Posterior cingulate gyrus (tissue), 11 donors: ENCODE measurements at regions not wholly inside any gene's neighbourhood (a gene's known extent, or its start where the extent isn't known, plus 50 kb on each side); places are given as distances from the start of the nearest gene placed in this dataset.

Experiments used
- DNase-seq, 10 donors: peaks; one replicate each; pipeline versions ENCODE4 v3.0.0 to v3.0.0-alpha.2; 2020 to 2021; ENCODE audit warnings: mixed read lengths in 3 of 10
- intact Hi-C: fragments of 100-400 bp; cut with DNase I; formaldehyde crosslinking; loops from one replicate; pipeline ENCODE4 v1.15.1; 2023

DNA sequence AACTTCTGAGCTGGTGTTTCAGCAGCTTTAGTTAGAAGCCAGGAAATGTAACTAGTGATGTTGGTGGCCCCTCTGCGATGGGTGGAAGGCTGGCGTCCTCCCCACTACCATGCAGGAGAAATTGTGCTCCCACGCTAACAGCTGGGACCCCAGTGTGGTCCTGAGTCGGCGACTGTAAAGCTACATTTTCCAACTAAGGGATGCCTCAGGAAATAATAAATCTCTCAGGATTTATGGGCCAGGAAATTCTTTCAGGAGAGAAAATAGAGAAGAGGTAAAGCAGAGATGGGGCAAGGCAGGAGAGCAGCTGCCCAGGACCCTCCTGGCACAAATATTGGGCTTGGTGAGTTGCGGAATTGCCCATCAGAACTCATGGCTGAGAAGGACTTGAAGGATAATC is 186.9 kb downstream of the OPA1 start:
- intact Hi-C loops, result loop anchor here (1.0 to 2.0 kb wide), 2 partner anchors 359 to 535 kb away; no protein-coding TSS in a partner anchor
- no peak for DNase-seq

DNA sequence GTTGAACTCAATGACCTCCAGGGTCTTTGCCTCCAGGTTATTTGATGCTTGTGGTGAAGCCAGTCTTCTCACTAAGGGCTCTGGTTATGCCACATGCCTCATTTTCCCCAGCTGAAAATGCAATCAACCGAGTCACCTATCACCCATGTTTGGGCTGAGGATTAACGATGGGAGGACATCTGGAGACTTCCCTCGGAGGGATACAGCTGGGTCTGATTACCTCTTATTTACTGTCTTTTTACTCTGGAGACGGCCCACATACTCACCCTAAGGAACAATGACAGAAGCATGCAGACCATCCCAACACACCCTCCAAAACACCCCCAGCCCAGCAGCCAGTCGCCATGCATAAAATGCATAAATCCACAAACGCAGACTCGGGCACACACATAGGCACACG is 187.4 kb downstream of the OPA1 start:
- intact Hi-C loops, result loop anchor here (1.0 to 2.0 kb wide), 2 partner anchors 358 to 535 kb away; no protein-coding TSS in a partner anchor
- DNase-seq, result no peak

DNA sequence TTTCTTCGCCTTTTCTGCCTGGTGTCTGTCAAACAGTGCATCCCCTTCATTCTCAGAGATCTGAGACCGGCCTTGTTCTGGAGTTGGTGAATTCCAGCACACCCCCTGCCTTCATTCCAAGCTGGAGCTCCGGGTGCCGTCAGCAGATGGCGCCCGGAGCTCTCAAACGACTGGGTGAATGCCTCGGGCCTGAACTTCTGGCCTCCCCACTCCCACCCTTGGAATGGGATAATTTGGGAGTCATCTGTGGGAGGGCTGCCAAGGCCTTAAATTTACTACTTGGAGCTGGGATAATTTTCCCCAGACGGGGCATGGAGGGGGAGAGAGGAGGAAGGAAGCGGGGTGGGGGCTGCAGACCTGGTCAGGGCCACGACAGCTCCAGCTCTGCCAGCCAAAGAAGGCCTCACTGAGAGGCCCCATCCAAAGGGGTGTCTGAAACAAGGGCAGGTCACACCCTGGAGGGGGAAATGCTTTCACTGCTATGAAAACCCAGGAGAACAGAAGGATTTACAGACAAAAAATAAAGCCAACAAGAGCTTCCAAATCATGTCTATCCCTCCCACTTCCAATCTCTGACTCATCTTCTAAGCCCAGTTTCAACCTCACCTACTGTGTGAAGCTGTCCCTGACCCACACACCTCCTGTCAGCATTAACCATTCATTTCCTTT is 187.9 kb downstream of the OPA1 start:
- intact Hi-C loops, result loop anchor here (1.0 to 2.0 kb wide), 2 partner anchors 358 to 534 kb away; no protein-coding TSS in a partner anchor
- DNase-seq, result peak in 9 of 10 donors; percentile 27 to 91 (median 58)

DNA sequence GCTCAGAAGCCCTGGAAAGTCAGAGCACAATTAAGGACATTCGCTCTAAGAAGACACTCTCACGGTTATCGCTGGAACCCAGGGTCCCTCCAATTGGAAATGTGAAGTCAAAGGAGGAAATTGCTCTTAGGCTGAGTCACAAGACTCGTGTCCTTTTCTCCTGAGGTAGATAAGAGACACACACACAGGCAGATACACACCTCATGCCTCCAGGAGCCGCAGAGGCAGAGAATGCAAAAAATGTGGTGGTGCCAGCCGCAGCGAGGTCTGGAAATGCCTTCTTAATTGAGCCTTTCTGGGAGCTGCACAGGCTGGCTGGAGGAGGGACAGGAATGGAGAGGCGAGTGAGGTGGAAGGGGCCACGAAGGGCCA is 189.3 kb downstream of the OPA1 start:
- no peak for DNase-seq
- intact Hi-C loops, result no loop called here

DNA sequence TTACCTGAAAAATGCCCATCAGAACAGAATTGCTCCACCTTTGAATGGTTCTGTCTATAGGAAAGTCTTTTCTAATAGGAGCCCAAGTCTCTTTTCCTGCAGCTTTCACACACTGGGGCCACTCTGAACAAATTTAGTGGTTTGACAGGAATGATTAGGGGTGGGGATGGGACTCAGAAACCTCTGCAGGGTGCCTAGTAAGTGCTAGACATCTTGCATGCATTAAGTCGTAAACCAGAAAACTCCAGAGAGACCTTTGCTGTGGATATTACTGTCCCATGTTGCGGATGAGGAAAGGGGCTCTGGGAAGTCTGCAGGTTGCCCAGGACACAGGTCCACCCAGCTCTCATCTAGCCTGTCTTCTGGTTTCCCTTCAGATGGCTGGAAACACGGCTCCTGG is 189.7 kb downstream of the OPA1 start:
- intact Hi-C loops, result no loop called here
- DNase-seq, result no peak

DNA sequence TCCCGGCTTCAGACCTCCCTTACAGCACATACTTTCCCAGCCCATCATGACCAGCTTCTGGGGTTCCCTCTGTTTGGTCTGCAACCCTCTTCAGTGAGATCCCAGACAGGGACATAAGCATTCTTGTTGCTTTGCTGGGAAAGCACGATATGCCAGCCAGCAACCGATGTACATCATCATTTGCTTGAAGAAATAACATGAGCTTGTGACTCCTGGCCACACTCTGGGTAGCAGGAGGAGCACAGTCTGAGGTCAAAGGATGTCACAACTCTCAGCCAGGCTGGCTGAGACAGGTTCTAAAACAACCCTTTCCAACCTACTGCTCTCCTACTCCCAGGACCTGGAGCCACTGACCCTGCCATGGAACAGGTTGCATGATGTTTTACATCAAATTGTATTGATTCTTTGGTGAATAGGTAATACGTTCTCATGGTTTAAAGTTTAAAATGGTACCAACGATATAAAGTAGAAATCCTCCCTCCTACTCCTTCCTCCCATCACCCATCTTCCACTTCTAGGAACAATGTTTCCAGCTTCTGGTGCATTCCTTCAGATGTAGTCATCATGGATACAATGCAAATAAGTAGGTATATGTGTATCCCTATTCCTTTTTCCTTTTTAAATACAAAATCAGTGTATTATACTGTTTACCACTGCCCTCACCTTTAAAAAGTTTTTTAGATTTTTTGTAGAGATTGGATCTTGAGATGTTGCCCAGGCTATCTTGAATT is 190.3 kb downstream of the OPA1 start:
- intact Hi-C loops, result no loop called here
- no peak for DNase-seq

DNA sequence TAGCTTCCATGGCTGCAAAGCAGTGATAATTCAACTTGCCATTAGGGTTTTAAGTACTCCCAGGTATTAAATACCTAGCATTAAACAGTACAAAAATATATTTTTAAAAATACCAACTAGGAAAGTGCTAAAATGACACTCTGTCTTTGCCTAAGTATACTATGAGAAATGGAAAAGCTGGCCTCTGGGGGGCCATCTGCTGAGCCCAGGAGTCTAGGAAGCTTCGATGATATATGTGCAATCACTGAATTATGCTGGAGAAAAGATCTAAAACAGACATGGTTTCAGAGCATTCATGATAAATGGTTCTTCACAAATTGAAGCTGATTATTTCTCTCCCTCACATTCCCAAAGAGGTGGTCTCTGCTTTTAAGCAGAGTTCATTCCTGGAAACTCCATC is 191.8 kb downstream of the OPA1 start:
- intact Hi-C loops, result no loop called here
- no peak for DNase-seq

- DNase-seq, result no peak
- intact Hi-C loops, result no loop called here
Observed at GRCh38 chr3:193787496-193787870, 194.5 kb downstream of the OPA1 start.

DNA sequence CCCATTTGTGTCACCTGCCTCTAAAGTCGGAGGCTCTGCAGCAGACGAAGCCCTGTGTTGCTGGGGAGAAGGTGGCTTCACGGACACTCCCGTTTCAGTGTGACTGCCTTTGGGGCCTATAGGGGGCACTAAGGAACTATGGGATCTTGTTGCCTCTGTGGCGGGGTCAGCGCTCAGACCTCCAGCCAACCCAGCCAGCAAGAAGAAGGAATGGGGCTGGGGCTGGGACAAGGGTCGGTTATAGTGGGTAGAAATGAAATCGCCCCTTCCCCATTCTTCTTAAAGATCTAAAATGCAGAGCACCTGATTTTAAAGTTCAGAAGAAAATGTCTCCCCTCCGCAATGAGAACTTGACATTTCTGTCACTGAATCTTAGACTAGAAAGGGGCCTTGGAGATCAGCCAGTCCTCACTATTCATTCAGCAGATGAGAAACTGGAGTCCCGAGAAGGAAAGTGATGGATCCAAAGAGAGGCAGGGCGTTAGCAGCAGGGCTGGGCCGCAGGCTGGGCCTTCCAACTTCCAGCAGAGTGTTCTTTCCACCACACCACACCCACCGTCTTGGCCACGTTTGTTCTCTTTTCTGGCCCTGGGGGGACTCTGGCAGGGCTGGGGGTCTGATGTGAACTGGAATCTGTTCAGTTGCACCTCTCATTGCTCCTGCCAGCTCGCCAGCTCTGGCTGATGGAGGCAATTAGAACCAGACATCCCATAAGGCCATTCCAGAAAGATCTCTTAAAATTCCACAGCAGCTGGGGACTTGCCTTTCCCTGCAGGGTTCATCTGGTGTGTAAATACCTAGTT is 195.4 kb downstream of the OPA1 start:
- intact Hi-C loops, result loop anchor here (2.0 kb wide), 1 partner anchor 526 kb away; no protein-coding TSS in a partner anchor
- DNase-seq, result peak in 8 of 10 donors; percentile 22 to 89 (median 50)

- intact Hi-C loops, result loop anchor here (2.0 kb wide), 1 partner anchor 525 kb away; no protein-coding TSS in a partner anchor
- DNase-seq, result no peak
Observed at GRCh38 chr3:193789455-193789854, 196.4 kb downstream of the OPA1 start.

DNA sequence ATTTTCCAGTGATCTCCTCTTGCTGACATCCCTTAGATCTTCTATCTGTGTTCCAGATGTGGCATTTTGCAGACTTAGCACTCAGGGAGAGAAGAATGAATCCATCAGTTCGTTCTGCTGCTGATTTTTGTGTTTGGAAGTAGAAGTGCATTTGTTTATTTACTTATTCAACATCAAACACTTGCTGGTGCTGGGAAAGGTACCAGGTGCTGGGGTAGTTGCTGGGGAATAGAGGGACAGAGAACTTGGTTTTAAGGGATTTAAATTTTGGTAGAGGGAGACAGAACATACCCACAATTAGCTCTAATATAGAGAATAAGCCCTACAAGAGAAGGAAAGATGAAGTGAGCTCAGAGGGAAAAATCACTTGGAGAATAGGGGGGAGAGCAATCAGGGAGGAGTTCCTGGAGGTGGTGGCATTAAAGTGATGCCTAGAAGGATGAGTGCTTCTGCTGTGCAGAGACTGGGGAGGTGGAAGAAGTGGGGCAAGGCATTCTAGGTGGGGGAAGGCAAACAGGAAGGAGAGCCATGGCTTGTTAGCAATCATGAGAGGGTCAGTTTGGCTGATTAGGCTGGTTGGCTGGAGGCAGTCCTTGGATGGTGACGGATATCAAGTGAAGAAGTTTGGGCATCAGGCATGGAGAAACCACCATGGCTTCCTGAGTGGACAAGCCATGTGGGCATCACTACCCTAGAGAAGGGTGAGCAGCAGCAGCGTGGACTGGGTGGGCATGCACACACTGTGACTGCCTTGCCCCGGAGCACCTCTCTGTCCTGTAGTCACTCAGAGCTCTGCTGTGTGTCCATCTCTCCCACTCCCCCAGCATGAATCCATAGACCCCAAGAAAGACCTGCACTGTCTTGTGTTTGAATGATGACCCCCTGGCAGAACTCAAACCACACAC is 197.3 kb downstream of the OPA1 start:
- intact Hi-C loops, result no loop called here
- no peak for DNase-seq

DNA sequence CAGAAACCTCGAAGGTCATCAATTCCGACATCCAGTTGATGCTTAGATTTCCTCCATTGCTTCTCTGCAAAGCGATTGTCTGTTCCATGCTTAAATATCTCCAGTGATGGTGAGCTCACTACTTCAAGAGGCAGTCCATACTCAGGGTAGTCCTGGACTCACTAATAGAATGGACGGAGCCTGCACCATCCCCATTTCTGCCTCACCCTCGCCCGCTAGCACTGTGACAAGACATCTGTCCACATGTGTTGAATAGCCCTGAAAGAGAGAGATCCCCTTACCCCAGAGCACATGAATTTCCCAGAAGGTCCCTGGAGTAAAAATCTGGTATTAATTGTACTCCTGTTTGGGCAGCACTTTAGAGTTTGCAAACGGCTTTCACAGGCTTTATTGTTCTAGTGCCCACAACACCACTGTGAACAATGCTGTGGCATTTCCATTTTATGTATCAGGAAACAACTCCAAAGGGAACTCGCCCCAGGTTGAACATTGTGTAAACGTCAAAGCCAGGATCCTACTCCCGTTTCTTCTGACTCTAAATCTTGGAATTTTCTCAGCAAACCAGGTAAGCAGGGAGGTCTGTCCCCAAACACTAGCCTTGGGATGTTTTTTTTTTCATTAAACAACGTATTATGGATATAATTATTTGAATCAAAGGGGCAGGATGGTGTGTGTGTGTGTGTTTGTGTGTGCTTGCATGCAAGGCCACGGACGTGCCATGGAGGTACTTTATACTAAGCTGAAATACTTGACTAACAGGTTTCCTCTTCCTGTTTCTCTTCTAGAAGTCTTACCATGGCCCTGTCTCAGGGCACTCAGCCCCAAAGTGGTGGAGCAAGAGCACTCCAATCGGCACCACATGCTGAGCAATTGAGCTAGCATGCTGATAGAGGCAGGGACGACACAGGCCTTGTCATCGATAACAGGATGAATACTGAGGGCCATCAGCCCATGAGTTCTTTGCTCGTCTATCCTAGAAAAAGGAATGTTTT is 198.3 kb downstream of the OPA1 start:
- DNase-seq, result no peak
- intact Hi-C loops, result no loop called here

GRCh38 chr3:193793123-193793522 is 200.1 kb downstream of the OPA1 start:
- DNase-seq, result no peak
- intact Hi-C loops, result no loop called here

- DNase-seq, result no peak
Observed at GRCh38 chr3:193794002-193794881, 201.2 kb downstream of the OPA1 start.

DNA sequence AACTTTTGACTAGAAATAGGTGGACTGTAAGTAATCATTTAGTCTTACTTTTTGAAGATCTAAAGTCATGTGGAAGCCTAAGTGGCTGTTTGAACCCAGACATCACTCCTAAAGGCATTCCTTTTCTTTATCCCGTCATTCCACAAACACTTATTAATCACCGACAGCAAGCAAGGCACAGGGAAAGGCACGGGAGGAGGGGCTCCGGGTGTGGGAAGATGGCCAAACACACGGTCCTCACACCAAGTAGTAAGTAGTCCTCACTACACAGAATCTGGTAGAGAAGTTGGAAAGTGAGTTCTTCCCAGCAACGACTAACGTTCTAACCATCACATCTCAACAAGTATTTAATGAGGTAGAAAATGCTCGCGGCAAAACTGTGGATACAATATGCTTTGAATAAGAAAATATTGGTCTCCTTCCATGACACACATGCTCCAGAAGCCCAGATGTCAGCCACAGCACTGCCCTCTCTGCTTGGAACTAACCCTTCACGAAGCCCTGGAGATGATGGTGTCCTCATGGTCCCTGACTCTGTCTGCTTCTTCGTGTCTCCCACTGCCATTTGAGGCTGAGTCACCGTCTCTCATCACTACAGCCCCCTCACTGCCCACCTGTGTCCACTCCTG is 202.2 kb downstream of the OPA1 start:
- DNase-seq, result no peak
- intact Hi-C loops, result no loop called here

More at GRCh38 chr3:193794002-193794881, 201.2 kb downstream of the OPA1 start:
- intact Hi-C loops, result no loop called here

DNA sequence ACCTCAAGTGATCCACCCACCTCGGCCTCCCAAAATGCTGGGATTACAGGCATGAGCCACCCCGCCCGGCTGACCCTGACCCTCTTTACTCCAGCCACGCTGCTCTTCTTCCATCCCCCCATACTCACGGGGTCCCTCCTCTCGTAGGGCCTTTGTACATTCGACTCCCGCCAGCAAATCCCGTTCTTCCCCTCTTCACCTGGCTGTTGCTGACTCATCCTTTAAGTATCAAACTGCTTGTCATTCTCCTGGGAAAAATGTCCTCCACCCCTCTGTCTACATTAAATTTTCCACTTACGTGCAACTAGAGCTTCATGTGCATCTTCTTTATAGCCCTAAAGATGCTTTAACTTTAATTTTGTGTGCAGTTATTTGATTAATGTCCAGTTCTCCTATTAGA is 203.1 kb downstream of the OPA1 start:
- DNase-seq, result no peak
- intact Hi-C loops, result no loop called here

GRCh38 chr3:193797566-193797965 is 204.6 kb downstream of the OPA1 start:
- no peak for DNase-seq
- intact Hi-C loops, result no loop called here
